NCI-H748 treated with DMSO at 0.1 percent for 48 hours (cell line): ENCODE measurements at regions not wholly inside any gene's neighbourhood (a gene's known extent, or its start where the extent isn't known, plus 50 kb on each side); places are given as distances from the start of the nearest gene placed in this dataset.

Experiments
- DNase-seq: peaks from one replicate; lab custom pipeline; 2025; lab: John Stamatoyannopoulos, UW

DNA sequence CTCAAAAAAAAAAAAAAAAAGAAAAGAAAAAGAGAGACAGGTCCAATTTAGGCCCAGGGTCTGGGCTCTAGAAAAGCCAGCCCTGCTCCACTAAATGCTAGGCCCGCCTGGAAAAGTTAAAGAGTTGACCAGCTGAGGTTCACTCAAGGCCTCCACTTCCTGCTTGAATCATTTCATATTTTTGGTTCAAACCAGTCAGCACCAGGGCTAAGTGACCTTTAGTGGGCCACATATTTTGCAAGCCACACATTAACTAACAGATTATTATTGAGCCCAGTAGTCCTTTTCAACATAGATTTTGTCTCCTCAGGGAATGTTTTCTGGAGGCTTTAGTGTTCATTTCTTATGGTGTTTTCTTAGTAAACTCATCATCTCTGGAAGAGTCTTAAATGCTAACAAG lies 156.6 kb downstream of the TLR4 start:
- no peak for DNase-seq

DNA sequence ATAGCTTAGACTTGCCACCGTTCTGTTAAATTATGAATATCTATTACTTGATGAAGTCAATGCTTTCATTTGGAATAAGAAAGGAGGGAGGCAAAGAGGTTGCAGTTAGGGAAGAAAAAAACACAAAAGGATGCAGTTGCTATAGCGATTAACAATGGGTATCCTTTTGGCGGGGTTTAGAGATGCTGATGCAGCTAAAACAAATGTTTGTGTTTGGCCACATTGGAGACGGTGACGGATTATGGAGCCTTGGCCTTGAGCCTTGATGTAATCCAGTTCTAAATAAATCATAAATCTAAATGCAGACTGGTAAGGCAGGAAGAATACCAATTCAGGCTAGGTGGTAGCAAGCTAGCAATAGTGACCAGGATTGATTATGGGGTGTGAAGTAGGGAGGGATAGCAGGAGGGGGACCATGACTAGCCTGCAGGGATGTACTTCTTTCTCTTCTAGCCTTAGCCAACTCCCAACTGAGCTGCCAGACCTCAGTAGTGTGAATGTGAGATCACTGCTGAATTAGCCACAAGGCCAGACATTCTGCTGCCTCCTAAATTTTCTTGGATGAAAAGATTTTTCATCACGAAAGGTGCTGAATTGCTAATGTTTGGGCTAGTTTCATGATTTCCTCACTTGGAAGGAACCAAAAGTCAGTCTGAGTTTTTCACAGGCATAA lies 160.3 kb downstream of the TLR4 start:
- no peak for DNase-seq

DNA sequence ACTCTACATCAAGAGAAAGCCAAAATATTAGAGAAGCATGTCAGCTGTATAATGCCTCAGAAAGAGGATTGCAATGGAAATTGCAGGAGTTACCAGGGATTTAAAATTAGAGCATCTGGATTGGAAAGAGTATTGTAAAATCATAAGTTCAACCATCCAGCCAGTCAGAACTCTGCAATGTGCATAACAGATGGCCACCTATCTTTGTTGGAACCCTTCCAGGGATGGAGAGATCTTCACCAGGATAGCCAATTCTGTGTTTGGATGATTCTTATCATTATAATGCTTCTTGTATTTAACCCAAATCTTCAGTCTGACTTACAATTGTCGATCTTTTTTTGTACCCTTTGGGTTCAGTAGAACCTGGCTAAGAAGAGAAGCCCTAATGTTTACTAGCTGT lies 164.4 kb downstream of the TLR4 start:
- DNase-seq = no peak

GRCh38 chr9:117869287-117869686 lies 165.1 kb downstream of the TLR4 start:
- no peak for DNase-seq

GRCh38 chr9:117869712-117870111 lies 165.5 kb downstream of the TLR4 start:
- DNase-seq = no peak

- DNase-seq = no peak
These were observed 169.5 kb downstream of the TLR4 start for GRCh38 chr9:117873664-117874063.

DNA sequence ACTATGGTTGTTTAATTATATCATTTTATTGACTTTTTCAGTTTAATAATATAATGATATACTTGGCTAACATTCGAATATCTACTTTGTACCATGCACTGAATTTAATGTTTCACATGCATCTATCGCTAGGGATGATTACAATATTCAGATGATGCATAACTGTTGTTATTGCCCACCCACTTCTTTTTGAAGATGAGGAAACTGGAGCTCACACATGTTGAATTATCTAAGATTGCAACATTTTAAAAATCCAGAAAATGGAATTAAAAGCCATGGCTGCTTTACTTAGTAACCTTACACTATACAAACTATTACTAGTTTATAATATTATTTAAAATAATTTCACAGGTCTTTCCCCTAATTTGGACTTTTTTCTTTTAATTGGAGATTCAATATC lies 171.7 kb downstream of the TLR4 start:
- DNase-seq = no peak

- no peak for DNase-seq
These were observed 178.0 kb downstream of the TLR4 start for GRCh38 chr9:117882171-117882570.

GRCh38 chr9:117886616-117887015 lies 182.4 kb downstream of the TLR4 start:
- DNase-seq = no peak

DNA sequence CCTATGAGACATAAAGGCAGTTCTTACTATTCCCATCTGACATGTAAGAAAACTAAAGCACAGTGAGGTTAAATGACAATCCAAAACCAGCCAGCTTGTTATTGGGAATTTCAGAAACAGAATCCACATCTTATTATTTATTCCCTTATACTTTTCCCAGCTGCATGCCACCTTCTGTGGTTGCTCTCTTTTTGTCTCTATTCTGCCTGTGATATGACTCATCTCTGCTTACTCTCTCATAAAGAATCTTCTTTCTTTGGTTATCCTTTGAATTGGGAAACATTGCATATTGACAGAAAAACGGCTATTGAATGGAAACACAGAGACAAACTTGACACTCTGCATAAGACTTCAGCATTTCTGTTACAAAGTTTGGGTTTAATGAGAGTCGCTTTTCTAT lies 183.2 kb downstream of the TLR4 start:
- DNase-seq = no peak

- DNase-seq = no peak
These were observed 183.7 kb downstream of the TLR4 start for GRCh38 chr9:117887941-117888340.

DNA sequence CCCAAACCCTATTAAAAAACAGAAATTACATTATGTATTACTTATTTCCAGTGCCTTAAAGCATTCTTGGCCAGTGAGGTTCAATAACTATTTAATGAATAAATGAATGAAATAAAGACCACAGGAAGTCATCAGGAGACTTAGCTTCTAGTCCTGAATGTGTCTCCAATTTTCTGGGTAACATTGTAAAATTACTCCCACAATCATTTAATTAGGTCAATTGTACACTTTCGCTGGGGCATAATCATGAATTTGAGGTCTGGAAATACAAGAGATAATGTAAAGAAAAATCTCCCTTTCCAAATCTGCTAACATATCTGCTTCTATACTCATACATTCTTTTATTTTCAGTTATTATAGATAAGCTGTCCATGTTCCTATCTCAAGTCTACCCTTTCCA lies 199.2 kb downstream of the TLR4 start:
- DNase-seq = no peak

DNA sequence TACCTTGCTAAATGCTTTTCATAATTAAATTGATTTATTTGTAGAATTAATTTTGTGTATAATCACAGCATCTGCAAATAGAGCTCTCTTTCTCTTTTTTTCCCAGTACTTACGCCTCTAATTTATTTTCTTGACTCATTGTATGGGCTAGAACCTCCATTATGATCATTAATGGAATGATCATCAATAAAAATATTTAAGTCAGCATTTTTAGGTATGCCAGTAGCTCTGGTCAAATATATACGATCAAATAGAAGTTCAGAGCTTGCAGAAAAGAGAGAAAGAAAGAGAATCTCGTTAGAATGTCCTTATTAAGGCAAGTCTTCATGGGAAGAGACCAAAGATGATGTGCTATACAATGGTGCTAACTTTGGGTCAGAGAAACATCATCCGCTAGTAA lies 202.6 kb downstream of the TLR4 start:
- DNase-seq = no peak

DNA sequence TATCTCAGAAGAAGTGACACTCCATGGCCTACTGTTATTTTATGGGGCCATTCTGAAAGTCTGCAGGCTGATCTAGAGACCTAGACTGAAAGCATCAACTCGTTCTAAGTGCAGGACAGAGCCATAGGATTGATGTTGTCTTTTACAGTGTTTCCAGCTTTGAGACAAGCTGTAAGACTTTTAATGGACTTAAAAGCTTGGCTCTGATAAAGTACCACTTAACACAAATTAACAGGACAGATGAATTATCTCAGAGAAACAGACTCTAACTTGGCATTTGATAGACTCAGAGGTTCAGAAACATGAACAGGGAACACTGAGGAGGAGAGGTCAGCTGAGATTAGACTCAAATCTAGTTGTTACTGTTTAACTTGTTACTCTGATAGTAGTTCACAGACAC lies 203.2 kb downstream of the TLR4 start:
- no peak for DNase-seq

DNA sequence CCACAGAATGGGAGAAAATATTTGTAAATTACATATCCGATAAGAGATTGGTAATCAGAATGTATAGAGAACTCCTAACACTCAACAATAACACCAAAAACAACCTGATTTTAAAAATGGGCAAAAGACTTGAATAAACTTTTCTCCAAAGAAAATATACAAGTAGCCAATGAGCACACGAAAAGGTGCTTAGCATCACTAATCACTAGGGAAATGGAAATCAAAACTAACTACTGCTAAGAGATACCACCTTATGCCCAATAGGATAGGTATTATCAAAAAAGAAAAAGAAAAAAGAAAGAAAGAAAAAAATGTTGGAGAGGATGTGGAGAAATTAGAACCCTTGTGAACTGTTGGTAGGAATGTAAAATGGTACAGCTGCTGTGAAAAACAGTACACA lies 212.1 kb downstream of the TLR4 start:
- DNase-seq = no peak

GRCh38 chr9:117917873-117918272 lies 213.7 kb downstream of the TLR4 start:
- DNase-seq = no peak

GRCh38 chr9:117919538-117919937 lies 215.3 kb downstream of the TLR4 start:
- no peak for DNase-seq

DNA sequence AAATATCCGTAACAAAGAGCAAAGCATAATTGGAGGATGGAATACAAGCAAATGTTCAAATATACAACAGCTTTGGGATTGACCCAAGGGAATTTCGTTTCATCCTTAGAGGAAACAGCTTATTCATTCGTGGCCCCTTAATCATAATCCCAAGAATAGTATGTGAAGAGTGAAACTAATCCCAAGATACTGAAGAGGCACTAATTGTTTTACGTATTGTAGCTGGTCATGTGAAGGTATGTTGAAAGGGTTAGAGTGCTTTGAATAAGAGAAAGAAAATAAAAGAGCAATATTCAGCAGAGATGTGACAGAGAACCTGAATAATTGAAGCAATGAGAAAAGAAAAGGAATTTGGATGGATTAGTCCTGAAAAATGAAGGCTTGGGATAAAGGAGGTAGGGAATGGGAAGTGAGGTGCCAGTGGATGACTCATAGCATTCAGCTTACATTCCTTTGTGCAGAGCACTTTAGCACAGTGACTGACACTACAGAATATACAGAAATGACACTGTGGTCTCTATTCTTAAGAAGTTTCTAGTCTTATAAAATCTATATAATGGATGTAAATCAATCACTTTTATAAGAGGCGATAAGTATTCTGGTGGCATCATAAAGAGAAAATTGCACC lies 221.9 kb downstream of the TLR4 start:
- no peak for DNase-seq

DNA sequence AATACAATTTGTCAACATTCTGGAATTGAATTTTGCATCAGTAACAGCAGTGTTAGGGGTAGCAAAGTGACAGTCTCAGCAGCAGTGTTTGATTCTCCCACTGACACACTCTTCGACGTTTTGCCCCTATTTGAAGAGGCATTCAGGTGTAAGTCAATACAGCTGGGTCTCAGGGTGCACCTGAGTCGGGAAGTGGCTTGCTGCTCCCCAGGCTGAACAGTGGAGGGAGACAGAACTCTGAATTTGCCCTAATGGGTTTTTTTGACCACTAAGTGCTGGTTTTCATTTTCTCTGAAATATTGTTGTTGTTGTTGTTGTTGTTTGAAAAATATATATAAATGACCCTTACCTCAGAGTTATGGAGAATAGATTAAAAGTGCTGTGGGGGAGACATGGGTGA lies 223.2 kb downstream of the TLR4 start:
- DNase-seq = peak; percentile 49

DNA sequence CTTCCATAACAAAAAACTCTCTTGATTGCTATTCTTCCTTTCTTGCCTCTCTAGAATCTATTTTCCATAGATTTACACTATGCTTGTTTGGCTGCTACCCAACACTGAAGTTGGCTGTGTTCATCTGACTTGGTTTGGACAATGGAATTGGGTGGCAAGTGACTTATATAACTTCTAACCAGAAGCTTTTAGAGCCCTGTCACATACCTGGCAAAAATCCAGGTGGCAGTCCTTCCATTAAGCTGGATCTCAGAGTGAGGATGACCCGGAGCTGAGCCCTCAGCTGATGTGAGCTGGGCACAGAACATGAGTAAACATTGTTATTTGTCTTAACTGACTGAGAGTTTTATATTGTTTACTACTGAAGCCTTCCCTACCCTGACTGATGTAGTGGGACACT lies 225.7 kb downstream of the TLR4 start:
- DNase-seq = peak; percentile 66

GRCh38 chr9:117932585-117932984 lies 228.4 kb downstream of the TLR4 start:
- no peak for DNase-seq

- no peak for DNase-seq
These were observed 232.3 kb downstream of the TLR4 start for GRCh38 chr9:117936185-117937130.

DNA sequence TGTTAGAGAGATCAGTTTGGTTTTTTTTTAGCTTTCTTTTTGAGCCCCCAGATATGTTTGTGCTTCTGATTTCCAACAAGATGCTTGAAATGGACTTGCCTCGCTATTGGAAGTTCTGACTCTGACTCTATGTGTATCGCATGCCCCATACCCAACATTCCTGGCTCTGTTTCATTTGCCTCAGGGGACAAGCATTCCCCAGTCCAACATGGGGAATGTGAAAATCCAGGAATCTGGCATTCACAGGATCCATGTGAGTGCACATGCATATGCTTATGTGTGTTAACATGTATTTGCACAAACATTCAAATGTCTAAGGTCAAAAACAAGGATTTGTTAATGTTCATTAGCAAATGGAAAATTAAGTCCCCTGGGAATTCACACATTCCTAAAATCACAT lies 233.9 kb downstream of the TLR4 start:
- DNase-seq = no peak
